HAP-1 (cell line): ENCODE measurements at regions not wholly inside any gene's neighbourhood (a gene's known extent, or its start where the extent isn't known, plus 50 kb on each side); places are given as distances from the start of the nearest gene placed in this dataset.

Experiments
- DNase-seq, 2 experiments: peaks; one replicate each; pipeline ENCODE4 v3.0.0-alpha.2; 2016 to 2020; ENCODE audit warnings: low spot score in 2 of 2
- H3K27me3 ChIP-seq: fragments of 250-450 bp; sonication (Bioruptor Pico); 2 replicates; pipeline ENCODE4 v1.5.1; 2020; ENCODE audit warnings: low read depth, mild to moderate bottlenecking, moderate library complexity
- H3K36me3 ChIP-seq: fragments of 250-450 bp; sonication (Bioruptor Pico); replicated peaks from 2 replicates; pipeline ENCODE4 v1.5.1; 2020; ENCODE audit warnings: mild to moderate bottlenecking
- H3K4me1 ChIP-seq: fragments of 250-450 bp; sonication (Bioruptor Pico); 2 replicates; pipeline ENCODE4 v1.5.1; 2020; ENCODE audit warnings: mild to moderate bottlenecking
- H3K4me3 ChIP-seq: fragments of 250-450 bp; sonication (Bioruptor Pico); 2 replicates; pipeline ENCODE4 v1.5.1; 2020; ENCODE audit warnings: mild to moderate bottlenecking, moderate library complexity
- H3K9me3 ChIP-seq: fragments of 250-450 bp; sonication (Bioruptor Pico); 2 replicates; pipeline ENCODE4 v1.5.1; 2020; ENCODE audit warnings: mild to moderate bottlenecking, moderate library complexity
- in situ Hi-C: fragments of 300-500 bp; cut with MboI; formaldehyde crosslinking; loops from 3 replicates; pipeline ENCODE4 v1.14.3; 2020; ENCODE audit warnings: low sequenced_read_pairs, inconsistent platforms, mixed read lengths

DNA sequence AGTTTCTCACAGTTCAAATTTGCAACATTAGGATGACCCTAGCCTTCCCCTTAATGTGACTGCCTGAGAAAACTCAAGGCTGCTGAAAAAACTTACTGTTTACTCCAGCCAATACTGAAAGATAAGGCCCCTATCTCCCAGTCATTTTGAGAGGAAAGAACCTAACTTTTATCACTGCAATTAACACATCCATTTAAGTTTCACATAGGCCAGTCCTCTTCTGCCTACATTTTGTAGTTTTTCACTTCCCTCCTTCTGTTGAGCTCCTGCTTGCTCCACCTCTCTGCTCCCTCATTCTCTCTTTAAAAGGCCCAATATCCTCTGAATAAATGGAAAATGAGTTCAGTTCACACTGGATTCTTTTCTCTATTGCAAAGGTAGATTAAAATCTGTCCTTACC, 1996.2 kb upstream of the FLRT2 start:
- no peaks in the 10 kb centered on the region for H3K27me3 ChIP-seq
- in situ Hi-C loops: no loop called here
- no peak overlapping the region for H3K4me3 ChIP-seq
- H3K4me1 ChIP-seq: no peaks in the 10 kb centered on the region
- DNase-seq: no peak
- no peaks in the 10 kb centered on the region for H3K36me3 ChIP-seq
- H3K9me3 ChIP-seq: no peaks in the 10 kb centered on the region

DNA sequence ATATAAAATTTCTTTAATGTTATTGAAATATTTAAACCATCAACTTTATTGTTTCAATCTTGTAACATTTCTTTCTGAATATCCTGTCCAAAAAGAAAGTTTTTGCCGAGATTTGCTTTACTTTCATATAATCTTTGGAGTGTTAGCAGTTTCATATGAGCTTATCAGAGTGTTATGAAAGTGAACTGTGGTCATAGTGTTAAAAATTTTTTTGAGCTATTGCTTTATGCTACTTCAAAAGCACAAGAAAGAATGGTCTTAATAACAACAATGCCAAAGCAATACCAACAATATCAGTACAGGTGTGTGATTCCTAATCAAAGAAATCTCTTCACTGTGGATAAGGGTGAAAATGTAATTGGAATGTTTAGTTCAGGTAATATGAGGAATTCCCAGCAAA, 1994.9 kb upstream of the FLRT2 start:
- no peak overlapping the region for H3K4me3 ChIP-seq
- no peak for DNase-seq
- no peaks in the 10 kb centered on the region for H3K27me3 ChIP-seq
- H3K36me3 ChIP-seq: no peaks in the 10 kb centered on the region
- H3K4me1 ChIP-seq: no peaks in the 10 kb centered on the region
- no peaks in the 10 kb centered on the region for H3K9me3 ChIP-seq
- in situ Hi-C loops: no loop called here

DNA sequence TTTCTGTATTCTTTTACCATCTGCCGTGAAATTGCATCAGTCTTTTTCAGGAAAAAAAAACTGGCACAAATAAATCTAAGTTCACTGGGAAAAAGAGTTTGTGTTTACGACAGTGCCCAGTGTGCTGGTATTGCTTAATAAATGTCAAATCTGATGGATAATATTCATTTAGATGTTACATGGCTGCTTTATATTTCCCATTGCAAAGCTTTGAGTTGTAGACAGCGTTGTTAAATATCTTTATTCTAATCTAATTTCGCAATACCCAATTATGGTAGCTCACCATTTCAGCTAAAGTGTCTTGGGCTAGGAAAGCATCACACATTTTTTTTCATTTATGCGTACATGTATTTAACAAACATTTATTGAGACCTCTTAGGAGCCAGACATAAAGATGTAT, 1994.5 kb upstream of the FLRT2 start:
- Histone ChIP-seq H3K9me3 (no peaks in the 10 kb centered on the region), H3K4me3 (no peak overlapping the region), H3K36me3 (no peaks in the 10 kb centered on the region), H3K4me1 (no peaks in the 10 kb centered on the region), H3K27me3 (no peaks in the 10 kb centered on the region)
- in situ Hi-C loops: no loop called here
- no peak for DNase-seq

DNA sequence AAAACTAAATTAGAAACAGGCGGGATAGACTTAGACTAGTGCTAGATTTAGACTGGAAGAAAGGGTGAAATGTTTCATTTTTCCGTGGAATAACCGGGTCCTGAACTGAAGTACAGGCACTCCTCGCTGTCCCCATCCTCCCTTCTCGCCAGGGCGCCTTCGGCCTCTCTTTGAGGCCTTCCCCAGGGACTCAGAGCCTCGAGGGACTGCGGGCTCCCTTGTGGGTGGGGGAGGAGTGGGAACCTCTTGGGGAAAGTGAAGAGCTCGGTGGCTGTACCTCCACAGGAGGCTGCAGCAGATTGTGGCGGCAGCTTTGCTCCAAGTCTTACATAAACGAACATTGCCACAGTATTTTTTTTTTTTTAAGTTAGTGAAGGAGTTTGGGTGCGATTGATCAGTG, 1988.8 kb upstream of the FLRT2 start:
- DNase-seq: no peak
- H3K4me3 ChIP-seq: no peak overlapping the region
- in situ Hi-C loops: no loop called here

DNA sequence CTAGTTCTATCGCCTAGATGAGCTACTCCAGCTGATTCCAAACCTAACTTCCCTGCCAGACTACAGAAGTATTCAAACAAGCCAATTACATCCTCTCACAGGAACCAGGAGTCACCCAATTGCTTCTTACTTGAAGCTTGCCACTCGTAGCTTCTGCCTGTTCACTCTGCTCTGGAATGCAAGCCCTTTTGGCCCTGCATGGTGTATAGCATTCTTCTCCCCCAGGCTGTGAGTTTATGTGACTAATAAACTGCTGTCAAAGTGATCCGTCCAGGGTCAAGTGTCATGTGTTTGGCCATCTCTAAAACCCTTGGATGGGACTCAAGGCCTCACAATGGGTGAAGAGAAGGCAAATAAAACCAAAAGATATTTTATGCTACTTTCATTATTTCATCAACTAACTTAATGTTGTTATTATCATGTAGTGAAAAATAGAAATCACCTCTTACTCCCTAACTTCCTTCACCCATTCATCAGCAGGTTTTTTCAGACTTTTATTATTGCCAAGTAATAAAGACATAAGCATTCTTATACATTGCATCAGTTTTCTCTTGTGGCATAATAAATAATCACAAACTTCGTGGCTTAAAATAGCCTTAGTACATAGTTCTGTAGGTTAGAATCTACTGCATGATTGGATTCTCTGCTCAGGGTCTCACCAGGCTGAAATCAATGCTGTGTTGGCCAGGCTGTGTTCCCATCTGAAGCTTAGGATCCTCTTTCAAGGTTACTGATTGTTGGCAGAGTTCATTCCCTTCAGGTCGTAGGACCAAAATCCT, 1981.7 kb upstream of the FLRT2 start:
- no peaks in the 10 kb centered on the region for H3K9me3 ChIP-seq
- no peaks in the 10 kb centered on the region for H3K27me3 ChIP-seq
- DNase-seq: no peak
- H3K36me3 ChIP-seq: no peaks in the 10 kb centered on the region
- H3K4me1 ChIP-seq: no peaks in the 10 kb centered on the region
- in situ Hi-C loops: no loop called here
- H3K4me3 ChIP-seq: no peak overlapping the region

More for the DNA sequence above, 1988.8 kb upstream of the FLRT2 start:
- H3K36me3 ChIP-seq: no peaks in the 10 kb centered on the region
- H3K27me3 ChIP-seq: no peaks in the 10 kb centered on the region
- no peaks in the 10 kb centered on the region for H3K4me1 ChIP-seq
- no peaks in the 10 kb centered on the region for H3K9me3 ChIP-seq

DNA sequence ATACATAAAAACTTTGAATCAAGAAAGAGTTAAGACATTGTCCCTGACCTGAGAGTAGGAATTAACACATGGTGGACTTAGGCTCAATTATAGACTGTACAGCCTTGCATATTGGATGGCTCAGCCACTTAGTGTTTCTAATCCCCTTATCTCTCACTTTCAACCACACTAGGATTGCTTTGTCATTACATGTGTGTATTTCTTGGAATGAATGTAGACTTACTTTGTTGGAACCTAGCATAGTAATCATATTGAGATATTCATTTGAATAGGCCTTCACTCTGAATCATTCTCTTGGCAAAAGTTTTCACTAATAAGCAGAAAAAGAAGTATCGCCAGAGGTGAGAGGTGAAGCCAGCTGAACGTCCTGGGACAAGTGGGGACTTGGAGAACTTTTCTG, 1973.9 kb upstream of the FLRT2 start:
- no peaks in the 10 kb centered on the region for H3K36me3 ChIP-seq
- no peaks in the 10 kb centered on the region for H3K9me3 ChIP-seq
- in situ Hi-C loops: no loop called here
- no peak for DNase-seq
- no peak overlapping the region for H3K4me3 ChIP-seq
- H3K27me3 ChIP-seq: no peaks in the 10 kb centered on the region
- H3K4me1 ChIP-seq: no peaks in the 10 kb centered on the region

DNA sequence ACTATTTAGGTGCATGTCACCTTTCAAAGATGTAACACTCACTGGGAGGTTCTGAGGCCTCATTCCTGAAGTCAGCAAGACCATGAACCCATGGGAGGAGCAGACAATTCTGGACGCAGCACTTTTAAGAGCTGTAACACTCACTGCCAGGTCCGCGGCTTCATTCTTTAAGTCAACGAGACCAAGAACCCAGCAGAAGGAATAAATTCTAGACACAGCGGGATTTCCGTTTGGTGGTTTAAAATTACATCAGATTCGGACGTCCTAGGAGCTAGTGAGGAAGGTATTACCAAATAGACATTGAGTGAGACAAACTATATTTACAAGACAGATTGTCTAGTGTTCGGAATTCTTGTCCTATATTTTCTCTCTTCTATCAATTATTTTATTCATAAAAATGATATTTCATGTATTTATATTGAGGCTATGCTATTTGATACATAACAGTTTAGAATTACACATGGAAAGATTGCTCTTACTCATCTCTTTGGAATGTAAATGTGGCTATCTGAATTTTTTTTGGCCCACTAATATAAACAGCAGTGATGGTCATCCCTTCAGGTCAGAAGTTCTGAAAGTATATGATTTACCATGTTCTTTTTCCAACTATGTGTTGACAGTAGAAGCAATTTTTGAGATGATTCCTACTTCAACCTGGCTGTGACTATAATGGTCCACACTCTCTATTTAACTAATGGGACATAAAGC, 1973.0 kb upstream of the FLRT2 start:
- no peaks in the 10 kb centered on the region for H3K9me3 ChIP-seq
- in situ Hi-C loops: no loop called here
- no peak for DNase-seq
- H3K36me3 ChIP-seq: no peaks in the 10 kb centered on the region
- no peak overlapping the region for H3K4me3 ChIP-seq
- no peaks in the 10 kb centered on the region for H3K4me1 ChIP-seq
- no peaks in the 10 kb centered on the region for H3K27me3 ChIP-seq

DNA sequence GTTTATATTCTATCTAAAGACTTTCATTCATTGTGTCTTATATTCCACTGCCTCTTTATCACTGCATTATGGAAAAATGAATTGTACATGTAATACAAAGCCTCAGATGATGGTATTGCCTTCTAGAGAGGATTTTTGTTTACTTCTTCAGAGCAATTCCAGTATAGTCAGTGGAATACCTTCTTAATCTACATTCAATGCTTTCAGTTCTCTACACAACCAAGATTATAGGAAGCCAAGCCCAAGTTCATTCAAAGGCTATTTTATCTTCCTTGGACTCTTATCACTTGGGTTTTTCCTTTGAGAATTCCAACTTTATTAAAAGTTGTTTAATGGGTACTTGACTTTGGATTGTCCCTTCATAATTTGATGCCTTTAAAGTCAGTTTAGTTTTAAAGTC, 1971.0 kb upstream of the FLRT2 start:
- no peak for DNase-seq
- in situ Hi-C loops: no loop called here
- Histone ChIP-seq H3K4me3 (no peak overlapping the region), H3K9me3 (no peaks in the 10 kb centered on the region), H3K27me3 (no peaks in the 10 kb centered on the region), H3K36me3 (no peaks in the 10 kb centered on the region), H3K4me1 (no peaks in the 10 kb centered on the region)

DNA sequence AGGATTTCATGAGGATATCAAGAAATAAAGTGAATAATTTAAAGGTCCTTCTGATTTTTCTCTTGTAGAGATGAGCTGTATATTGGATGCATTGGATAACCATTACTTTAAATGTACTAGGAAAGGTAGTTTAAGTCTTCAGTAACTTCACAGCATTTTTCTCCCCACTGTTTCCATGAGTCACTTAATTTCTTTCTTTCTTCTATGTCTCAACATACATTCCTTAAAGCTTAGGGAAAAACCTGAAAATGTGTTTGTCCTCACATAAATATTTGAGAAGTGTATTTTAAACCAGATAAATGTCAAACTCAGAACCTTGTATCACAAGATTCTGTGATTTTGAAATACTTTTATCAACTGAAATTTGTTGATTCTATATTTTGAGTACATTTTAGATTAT, 1970.2 kb upstream of the FLRT2 start:
- H3K27me3 ChIP-seq: no peaks in the 10 kb centered on the region
- no peak overlapping the region for H3K4me3 ChIP-seq
- H3K9me3 ChIP-seq: no peaks in the 10 kb centered on the region
- no peaks in the 10 kb centered on the region for H3K4me1 ChIP-seq
- no peaks in the 10 kb centered on the region for H3K36me3 ChIP-seq
- no peak for DNase-seq
- in situ Hi-C loops: no loop called here

DNA sequence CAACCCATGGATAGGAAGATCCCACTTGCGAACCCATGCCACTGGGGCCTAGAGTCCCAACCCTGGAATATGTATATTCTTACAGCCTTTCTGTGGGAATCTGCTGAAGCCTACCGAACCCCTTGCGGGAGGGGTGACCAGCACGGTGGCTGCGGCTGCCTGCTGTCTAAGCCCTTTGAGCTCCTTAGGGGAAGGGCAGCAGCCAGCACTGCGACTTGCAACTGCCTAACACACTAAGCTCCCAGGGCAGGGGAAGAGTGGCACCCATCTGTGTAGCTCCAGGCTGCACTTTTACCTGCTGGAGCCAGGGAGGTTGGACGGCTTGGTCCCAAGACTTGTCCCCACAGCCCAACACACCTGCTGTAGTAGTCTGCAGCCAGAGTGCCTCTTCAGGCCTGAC, 1968.7 kb upstream of the FLRT2 start:
- Histone ChIP-seq H3K4me3 (no peak overlapping the region), H3K4me1 (no peaks in the 10 kb centered on the region), H3K9me3 (no peaks in the 10 kb centered on the region), H3K36me3 (no peaks in the 10 kb centered on the region), H3K27me3 (no peaks in the 10 kb centered on the region)
- in situ Hi-C loops: no loop called here
- DNase-seq: no peak

DNA sequence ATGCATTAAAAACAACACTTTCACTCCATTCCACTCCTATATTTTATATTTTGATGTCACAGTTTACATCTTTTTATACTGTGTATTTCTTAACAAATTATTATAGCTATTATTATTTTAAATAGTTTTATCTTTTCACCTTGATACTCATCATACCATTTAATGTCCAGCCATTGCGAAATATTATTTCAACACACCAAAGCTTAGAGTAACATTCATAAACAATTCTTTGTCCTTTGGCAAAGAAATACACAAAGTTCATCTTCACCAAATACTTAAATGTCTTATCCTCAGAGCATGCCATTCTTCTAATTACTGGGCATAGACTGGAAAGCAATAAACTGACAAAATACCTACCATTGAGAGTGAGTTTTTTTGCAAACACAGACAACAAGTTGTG, 1963.4 kb upstream of the FLRT2 start:
- no peaks in the 10 kb centered on the region for H3K36me3 ChIP-seq
- H3K27me3 ChIP-seq: no peaks in the 10 kb centered on the region
- in situ Hi-C loops: no loop called here
- H3K4me3 ChIP-seq: no peak overlapping the region
- no peak for DNase-seq
- no peaks in the 10 kb centered on the region for H3K4me1 ChIP-seq
- H3K9me3 ChIP-seq: no peaks in the 10 kb centered on the region

DNA sequence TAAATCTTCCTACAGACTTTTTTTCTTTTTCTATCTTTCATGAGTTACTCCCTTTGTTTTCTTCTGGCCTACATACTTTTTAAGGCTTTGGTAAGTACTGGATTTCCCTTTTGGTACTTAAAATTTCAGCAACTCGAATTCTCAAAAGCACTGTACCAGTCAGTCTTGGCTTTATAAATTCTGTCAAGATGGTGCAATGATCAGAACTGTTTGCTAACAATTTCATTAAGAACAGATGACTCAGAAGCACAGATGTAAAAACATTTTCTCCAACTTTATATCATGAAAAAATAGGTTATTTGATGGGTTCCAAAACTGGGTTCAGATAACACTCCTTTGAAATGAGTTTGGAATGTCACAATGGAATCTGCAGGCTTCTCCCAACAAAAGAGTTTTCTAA, 1961.8 kb upstream of the FLRT2 start:
- H3K4me3 ChIP-seq: no peak overlapping the region
- DNase-seq: no peak
- no peaks in the 10 kb centered on the region for H3K27me3 ChIP-seq
- no peaks in the 10 kb centered on the region for H3K36me3 ChIP-seq
- no peaks in the 10 kb centered on the region for H3K9me3 ChIP-seq
- H3K4me1 ChIP-seq: no peaks in the 10 kb centered on the region
- in situ Hi-C loops: no loop called here

DNA sequence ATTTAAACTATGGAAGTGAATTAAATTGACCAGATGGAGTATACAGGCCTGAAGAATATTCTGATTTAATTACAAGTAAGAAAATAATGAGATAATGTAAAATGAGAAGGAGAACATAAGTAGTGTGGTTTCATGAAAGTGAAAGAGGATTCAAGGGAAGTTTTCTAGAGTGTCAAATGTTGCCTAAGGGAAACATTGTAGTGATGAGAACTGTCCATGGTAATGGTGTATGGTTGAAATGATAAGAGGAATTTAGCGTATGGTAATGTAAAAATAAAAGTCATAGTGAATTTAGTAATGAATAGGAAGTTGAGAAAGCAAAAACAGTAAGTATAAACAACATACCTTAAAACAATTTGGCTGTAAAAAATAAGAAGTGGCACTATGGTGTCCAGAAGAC, 1954.6 kb upstream of the FLRT2 start:
- Histone ChIP-seq H3K27me3 (no peaks in the 10 kb centered on the region), H3K4me3 (no peak overlapping the region), H3K36me3 (no peaks in the 10 kb centered on the region), H3K4me1 (no peaks in the 10 kb centered on the region), H3K9me3 (no peaks in the 10 kb centered on the region)
- in situ Hi-C loops: no loop called here
- no peak for DNase-seq

DNA sequence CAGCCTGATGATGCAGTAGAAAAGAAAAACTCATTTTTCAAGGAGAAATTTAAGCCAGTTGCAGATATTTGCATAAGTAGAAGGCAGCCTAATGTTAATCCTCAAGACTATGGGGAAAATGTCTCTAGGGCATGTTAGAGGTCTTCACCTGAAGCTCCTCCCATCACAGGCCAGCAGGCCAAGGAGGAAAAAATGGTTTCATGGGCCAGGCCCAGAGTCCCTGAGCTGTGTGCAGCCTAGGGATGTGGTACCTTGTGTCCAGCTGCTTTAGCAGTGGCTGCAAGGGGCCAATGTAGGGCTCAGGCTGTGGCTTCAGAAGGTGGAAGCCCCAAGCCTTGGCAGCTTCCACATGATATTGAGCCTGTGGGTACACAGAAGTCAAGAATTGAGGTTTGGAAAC, 1946.7 kb upstream of the FLRT2 start:
- no peaks in the 10 kb centered on the region for H3K27me3 ChIP-seq
- DNase-seq: no peak
- H3K36me3 ChIP-seq: no peaks in the 10 kb centered on the region
- in situ Hi-C loops: no loop called here
- H3K4me3 ChIP-seq: no peak overlapping the region
- no peaks in the 10 kb centered on the region for H3K9me3 ChIP-seq
- H3K4me1 ChIP-seq: no peaks in the 10 kb centered on the region
